ENCODE measurements at regions not wholly inside any gene's neighbourhood (a gene's known extent, or its start where the extent isn't known, plus 50 kb on each side); places are given as distances from the start of the nearest gene placed in this dataset.

GRCh38 chr16:64162613-64163375 lies 959.1 kb downstream of the CDH11 start:
- Histone ChIP-seq H3K36me3 (no peaks in the 10 kb centered on the region), H3K4me3 (no peak overlapping the region), H3K4me1 (no peaks in the 10 kb centered on the region), H3K27me3 (no peaks in the 10 kb centered on the region), H3K9me3 (no peaks in the 10 kb centered on the region), H3K27ac (no peak overlapping the region)
- DNase-seq, result no peak
- 67 to 72% methylated on average over 4 of the region's 4 CpGs for WGBS, 2 donors
- intact Hi-C loops (cut with DNase I), result no loop called here
- TF ChIP-seq EP300 (IDR thresholded peaks at IDR 0.05), result no peak
- no peak for TF ChIP-seq POLR2A (IDR thresholded peaks at IDR 0.05)
- no peak for TF ChIP-seq POLR2AphosphoS5 (IDR thresholded peaks at IDR 0.05)
- TF ChIP-seq, protein P1, sequence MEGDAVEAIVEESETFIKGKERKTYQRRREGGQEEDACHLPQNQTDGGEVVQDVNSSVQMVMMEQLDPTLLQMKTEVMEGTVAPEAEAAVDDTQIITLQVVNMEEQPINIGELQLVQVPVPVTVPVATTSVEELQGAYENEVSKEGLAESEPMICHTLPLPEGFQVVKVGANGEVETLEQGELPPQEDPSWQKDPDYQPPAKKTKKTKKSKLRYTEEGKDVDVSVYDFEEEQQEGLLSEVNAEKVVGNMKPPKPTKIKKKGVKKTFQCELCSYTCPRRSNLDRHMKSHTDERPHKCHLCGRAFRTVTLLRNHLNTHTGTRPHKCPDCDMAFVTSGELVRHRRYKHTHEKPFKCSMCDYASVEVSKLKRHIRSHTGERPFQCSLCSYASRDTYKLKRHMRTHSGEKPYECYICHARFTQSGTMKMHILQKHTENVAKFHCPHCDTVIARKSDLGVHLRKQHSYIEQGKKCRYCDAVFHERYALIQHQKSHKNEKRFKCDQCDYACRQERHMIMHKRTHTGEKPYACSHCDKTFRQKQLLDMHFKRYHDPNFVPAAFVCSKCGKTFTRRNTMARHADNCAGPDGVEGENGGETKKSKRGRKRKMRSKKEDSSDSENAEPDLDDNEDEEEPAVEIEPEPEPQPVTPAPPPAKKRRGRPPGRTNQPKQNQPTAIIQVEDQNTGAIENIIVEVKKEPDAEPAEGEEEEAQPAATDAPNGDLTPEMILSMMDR (IDR thresholded peaks at IDR 0.05), result no peak

DNA sequence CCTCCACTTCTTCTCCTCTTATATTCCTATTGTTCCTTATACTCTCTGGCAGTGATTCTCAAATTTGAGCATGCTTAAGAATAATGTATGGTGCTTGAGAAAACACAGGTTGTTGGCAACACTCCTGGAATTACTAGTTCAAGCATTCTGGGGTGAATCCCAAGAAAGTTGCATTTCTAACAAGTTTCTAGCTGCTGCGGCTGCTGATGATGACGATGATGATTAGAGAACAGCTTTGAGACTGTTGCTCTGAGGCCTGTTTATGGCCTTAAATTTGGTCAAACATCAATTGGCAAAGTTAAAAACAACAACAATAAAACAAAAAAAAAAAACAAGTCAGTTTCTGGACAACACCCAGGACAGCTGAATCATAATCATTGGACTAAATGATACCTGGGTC lies 961.9 kb downstream of the CDH11 start:
- H3K27ac ChIP-seq, result no peak overlapping the region
- no peak for DNase-seq
- 76 to 91% methylated on average over 2 of the region's 2 CpGs for WGBS, 2 donors
- TF ChIP-seq POLR2AphosphoS5 (IDR thresholded peaks at IDR 0.05) (no peak), POLR2A (IDR thresholded peaks at IDR 0.05) (no peak), EP300 (IDR thresholded peaks at IDR 0.05) (no peak)
- TF ChIP-seq, protein P1 (IDR thresholded peaks at IDR 0.05), result no peak
- no peaks in the 10 kb centered on the region for H3K27me3 ChIP-seq
- H3K36me3 ChIP-seq, result no peaks in the 10 kb centered on the region
- H3K4me3 ChIP-seq, result no peak overlapping the region
- no peaks in the 10 kb centered on the region for H3K4me1 ChIP-seq
- no peaks in the 10 kb centered on the region for H3K9me3 ChIP-seq
- intact Hi-C loops (cut with DNase I), result no loop called here

DNA sequence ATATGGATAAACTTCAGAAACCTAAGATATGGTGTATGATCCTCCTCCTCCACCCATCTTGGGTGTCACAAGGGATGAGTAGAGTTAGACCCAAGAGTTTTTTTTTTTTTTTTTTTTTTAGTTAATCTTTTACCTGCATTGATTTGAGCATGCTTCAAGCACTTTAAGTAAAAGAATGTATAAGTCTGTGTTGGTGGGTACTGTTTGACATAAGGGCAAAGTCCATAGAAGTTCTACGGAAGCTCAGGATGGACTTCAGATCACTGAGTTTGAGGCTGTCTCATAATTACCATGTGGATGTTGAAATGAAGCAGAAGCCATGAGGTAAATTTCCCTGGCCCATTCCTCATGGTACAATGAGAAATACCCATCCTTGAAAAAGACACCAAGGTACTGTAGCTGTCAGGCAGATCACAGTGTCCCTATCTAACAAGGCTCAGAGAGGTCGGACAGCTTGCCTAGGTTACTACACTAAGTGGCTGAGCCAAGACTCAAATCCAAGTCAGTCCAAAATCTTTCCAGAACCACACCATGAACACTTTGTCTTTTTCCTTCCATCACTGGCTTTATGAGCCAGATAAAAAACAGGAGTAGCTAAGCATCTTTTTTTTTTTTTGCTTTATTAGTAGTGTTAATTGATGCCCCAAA lies 962.8 kb downstream of the CDH11 start:
- intact Hi-C loops (cut with DNase I), result no loop called here
- Histone ChIP-seq H3K27me3 (no peaks in the 10 kb centered on the region), H3K27ac (no peak overlapping the region), H3K4me3 (no peak overlapping the region), H3K9me3 (no peaks in the 10 kb centered on the region), H3K36me3 (no peaks in the 10 kb centered on the region), H3K4me1 (no peaks in the 10 kb centered on the region)
- WGBS, 2 donors, result 64 to 82% methylated on average over 2 of the region's 2 CpGs
- no peak for DNase-seq
- no peak for TF ChIP-seq EP300 (IDR thresholded peaks at IDR 0.05)

GRCh38 chr16:64153718-64154117 lies 968.1 kb downstream of the CDH11 start:
- Histone ChIP-seq H3K9me3 (no peaks in the 10 kb centered on the region), H3K36me3 (no peaks in the 10 kb centered on the region), H3K4me3 (no peak overlapping the region), H3K4me1 (no peaks in the 10 kb centered on the region), H3K27ac (no peak overlapping the region), H3K27me3 (no peaks in the 10 kb centered on the region)
- intact Hi-C loops (cut with DNase I), result no loop called here
- WGBS, 2 donors, result 72 to 88% methylated on average over 3 of the region's 3 CpGs
- TF ChIP-seq POLR2A (IDR thresholded peaks at IDR 0.05) (no peak), EP300 (IDR thresholded peaks at IDR 0.05) (no peak), POLR2AphosphoS5 (IDR thresholded peaks at IDR 0.05) (no peak)
- TF ChIP-seq, protein P1 (IDR thresholded peaks at IDR 0.05), result no peak
- DNase-seq, result no peak

- no peak overlapping the region for H3K4me3 ChIP-seq
- H3K27ac ChIP-seq, result no peak overlapping the region
- no peaks in the 10 kb centered on the region for H3K9me3 ChIP-seq
- H3K27me3 ChIP-seq, result no peaks in the 10 kb centered on the region
- H3K36me3 ChIP-seq, result no peaks in the 10 kb centered on the region
- DNase-seq, result no peak
- TF ChIP-seq, protein P1 (IDR thresholded peaks at IDR 0.05), result no peak
- TF ChIP-seq EP300 (IDR thresholded peaks at IDR 0.05), result no peak
- TF ChIP-seq POLR2A (IDR thresholded peaks at IDR 0.05), result no peak
- TF ChIP-seq POLR2AphosphoS5 (IDR thresholded peaks at IDR 0.05), result no peak
- no peaks in the 10 kb centered on the region for H3K4me1 ChIP-seq
- intact Hi-C loops (cut with DNase I), result no loop called here
- WGBS, 2 donors, result 85 to 89% methylated on average over 5 of the region's 5 CpGs
These were observed 969.7 kb downstream of the CDH11 start for GRCh38 chr16:64151990-64152767.
